GM19372 (cell line): ENCODE measurements at regions not wholly inside any gene's neighbourhood (a gene's known extent, or its start where the extent isn't known, plus 50 kb on each side); places are given as distances from the start of the nearest gene placed in this dataset.
"Not testable (repeated sequence)": the region's sequence is repeated elsewhere in the genome, so short reads cannot be mapped to it uniquely, and the experiment has no call there.

Source experiments
- ATAC-seq: cut with Tn5 transposase; IDR thresholded peaks from one replicate; pipeline ENCODE4 v1.9.1; 2021; ENCODE audit warnings: mild to moderate bottlenecking, low read depth, moderate library complexity; ENCODE audit not compliant: unreplicated experiment

GRCh38 chr21:35183389-35183788 lies 134.3 kb upstream of the RUNX1 start:
- ATAC-seq = not testable (repeated sequence)

- ATAC-seq = no peak
These were observed 131.0 kb upstream of the RUNX1 start for GRCh38 chr21:35179990-35180540.

DNA sequence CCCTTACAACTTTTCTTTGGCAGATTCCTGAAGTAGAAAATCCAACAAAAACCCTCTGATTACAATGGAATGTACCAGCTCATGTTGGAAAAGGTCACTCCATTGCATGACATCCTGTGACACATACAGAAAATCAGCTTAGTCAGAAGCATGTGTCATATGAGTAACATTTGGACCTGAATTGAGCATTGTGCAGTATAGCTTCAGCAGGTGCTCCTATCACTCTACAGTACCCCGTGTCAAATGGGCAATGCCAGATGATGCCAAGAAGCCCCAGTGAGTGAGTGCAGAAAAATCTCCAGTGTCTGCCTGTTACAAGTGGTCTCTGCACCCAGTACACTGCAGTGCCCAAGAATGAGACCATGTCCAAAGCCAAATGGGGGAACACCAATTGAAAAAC lies 129.7 kb upstream of the RUNX1 start:
- no peak for ATAC-seq

- no peak for ATAC-seq
These were observed 129.0 kb upstream of the RUNX1 start for GRCh38 chr21:35178098-35178497.

GRCh38 chr21:35172231-35172630 lies 123.1 kb upstream of the RUNX1 start:
- ATAC-seq = no peak

DNA sequence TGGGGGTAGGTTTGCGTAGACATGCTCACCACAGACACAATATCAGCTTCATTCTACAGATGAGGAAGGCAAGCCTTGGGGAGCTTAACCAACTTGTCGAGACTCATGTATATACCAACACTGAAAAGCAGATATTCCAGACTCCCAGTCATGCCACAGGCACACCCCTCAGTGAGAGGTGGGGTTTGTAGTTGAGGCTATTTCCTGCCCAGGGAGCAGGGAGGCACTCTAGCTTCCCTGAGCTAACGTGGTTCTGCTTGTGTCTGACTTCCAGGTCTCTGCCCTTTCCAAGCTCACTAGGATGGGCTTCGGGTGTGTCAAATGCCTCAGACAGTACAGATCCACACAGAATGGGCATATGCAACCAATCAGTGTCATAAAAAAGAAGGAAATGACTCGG lies 122.3 kb upstream of the RUNX1 start:
- ATAC-seq = no peak

DNA sequence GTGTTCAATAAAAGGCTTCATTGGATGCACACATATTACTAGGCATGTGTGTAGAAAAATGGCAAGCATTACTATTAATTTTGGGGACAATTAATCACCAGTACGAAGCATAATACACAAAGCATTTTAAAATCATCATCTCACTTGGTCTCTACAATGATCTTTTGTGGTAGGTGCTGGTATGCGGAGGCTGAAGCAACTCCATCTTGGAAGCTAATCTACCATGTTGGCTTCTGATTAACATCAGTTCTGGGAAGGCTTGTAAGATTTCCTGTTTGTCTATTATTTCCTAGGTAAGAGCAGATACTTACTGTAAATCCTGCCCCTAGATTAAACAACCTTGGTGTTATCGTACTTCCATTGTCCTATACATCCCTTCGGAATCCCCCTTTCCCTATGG lies 121.7 kb upstream of the RUNX1 start:
- no peak for ATAC-seq

DNA sequence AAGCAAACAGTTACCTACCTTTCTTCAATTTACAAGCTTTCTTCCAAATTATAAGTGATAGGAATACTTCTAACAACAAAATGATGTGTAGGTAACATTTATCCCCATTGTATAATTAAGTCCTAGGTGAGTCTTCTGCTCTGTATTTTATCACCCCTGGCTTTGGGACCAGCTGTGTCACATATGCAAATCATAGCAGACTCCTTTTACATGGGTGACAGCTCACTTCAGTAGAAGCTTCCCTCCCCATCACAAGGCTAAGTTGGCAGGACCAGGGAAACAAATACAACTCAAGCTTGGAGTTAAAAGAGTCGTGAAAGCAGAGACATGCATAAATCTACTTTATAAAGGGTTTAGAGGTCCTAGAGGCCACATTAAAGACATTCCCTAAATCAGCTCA lies 121.1 kb upstream of the RUNX1 start:
- no peak for ATAC-seq

GRCh38 chr21:35169574-35169973 lies 120.5 kb upstream of the RUNX1 start:
- ATAC-seq = no peak

DNA sequence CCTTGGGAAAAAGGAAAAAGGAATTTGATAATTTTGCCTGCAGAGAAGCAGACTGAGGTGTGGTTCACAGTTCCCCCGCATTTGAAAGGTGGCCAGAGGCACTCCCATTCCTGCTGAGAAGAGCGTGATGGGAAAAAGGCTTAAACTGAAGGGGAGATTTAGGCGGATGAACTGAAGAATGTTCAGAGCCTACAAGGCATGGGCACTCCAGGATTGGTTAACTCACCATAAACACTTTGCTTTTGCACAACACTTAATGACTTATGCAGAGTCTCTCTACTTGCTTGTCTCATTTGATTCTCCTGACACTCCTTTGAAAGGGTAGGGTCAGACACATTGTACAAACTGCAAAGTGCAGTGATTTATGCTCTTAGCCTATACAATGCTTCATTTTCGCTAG lies 119.6 kb upstream of the RUNX1 start:
- ATAC-seq = no peak

DNA sequence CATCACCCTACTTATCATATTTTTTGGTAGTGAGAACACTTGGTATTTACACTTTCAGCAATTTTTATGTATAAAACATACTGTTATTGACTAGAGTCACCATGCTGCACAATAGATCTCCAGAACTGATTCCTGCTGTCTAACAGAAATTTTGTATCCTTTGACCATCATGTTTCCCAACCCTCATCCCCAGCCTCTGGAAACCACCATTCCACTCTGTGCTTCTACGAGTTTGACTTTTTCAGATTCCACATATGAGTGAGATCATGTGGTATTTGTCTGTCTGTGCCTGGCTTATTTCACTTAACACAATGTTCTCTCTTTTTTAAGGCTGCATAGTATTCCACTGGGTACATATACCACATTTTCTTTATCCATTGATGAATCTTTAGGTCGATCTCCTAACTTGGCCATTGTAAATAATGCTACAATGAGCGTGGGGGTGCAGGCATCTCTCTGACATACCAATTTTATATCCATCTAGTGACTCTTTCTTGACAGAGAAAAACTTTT lies 115.9 kb upstream of the RUNX1 start:
- no peak for ATAC-seq

DNA sequence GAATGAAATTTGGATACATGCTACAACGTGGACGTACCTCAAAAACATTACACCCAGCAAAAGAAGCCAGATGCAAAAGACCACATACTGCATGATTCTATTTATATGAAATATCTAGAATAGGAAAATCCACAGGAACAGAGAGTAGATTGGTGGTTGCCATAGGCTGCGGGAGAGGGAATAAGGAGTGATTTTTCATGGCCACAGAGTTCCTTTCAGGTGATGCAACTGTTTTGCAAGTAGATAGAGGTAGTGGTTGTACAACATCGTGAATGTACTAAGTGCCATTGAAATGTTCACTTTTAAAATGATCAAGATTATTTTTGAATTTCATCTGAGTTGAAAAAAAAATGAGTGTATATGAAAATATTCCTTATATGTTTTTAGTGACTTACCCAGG lies 115.3 kb upstream of the RUNX1 start:
- no peak for ATAC-seq

DNA sequence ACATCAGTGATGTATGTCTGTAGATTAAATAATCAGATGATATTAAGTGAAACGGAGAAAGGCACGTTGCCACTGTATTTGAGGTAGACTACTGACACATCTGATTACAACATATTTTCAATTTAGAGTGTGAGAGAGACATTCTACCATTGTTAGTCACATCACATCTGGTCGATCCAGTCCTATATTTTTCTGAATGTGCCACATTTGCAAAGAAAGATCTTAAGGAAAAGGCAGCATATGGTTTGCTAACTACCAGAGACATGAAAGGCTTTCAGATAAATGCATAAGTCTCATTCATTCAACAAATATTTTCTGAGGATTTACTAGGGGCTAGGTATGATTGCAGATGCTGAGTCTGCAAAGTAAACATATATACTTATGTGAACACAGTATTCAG lies 114.3 kb upstream of the RUNX1 start:
- no peak for ATAC-seq

DNA sequence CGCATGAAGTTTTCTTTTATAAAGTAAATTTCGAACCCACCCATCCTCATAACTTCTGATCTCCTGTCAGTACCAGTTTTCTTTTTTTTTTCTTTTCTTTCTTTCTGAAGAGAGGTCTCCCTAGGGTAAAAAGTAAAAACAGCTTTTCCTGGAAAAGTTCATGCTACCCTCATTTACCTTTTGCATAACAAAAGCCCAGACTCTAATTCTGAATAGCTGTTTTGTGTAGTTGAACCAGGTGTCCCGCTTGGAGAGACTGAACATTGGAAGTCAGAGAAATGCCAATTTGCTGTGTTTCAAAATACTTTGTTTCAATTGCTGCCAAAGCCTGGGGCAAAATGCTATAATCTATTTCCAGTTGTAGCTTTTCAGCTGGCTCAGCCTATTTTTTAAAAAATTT lies 113.7 kb upstream of the RUNX1 start:
- ATAC-seq = no peak

- ATAC-seq = no peak
These were observed 110.8 kb upstream of the RUNX1 start for GRCh38 chr21:35159881-35160280.

DNA sequence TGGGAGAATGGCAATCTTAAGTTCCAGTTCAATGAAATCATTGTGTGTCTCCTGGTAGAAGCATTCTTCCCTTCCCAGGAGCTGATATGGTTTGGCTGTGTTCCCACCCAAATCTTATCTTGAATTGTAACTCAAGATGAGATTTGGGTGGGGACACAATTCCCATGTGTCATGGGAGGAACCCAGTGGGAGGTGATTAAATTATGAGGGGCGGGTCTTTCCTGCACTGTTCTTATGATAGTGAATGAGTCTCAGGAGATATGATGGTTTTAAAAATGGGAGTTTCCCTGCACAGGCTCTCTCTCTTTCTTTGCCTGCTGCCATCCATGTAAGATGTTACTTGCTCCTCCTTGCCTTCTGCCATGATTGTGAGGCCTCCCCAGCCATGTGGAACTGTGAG lies 108.3 kb upstream of the RUNX1 start:
- not testable (repeated sequence) for ATAC-seq

- ATAC-seq = no peak
These were observed 107.5 kb upstream of the RUNX1 start for GRCh38 chr21:35156293-35157278.

GRCh38 chr21:35154788-35155187 lies 105.7 kb upstream of the RUNX1 start:
- no peak for ATAC-seq

- ATAC-seq = no peak
These were observed 104.6 kb upstream of the RUNX1 start for GRCh38 chr21:35153671-35154070.

DNA sequence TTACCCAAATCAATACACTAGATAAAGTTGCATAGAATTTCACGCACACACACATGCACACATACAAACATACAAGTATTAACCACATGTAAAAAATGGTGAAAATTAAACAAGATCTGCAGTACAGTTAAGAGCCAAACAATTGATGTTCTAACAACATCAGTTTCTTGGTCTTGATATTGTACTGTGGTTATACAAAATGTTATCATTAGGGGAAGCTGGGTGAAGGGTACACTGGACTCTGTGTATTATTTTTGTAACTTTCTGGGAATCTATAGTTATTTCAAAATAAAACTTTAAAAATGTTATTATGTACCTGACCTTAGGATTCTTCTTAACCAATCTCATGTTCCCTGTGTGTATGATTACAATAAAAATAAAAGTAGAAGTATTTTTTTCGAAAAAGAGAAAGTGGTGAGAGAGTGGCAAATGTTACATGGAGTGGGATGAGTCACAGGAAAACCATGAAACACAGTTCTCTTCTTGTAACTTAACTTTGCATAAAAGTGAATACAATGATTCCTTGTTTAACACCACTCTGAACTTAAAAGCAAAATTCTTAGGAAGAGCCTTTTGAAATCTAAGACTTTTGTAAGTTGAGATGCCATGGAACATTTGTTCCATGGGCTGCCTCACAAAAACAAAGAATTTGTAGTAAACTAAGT lies 101.6 kb upstream of the RUNX1 start:
- ATAC-seq = no peak

GRCh38 chr21:35149698-35150097 lies 100.6 kb upstream of the RUNX1 start:
- no peak for ATAC-seq
